Stomach (tissue), 4 donors: ENCODE measurements at regions not wholly inside any gene's neighbourhood (a gene's known extent, or its start where the extent isn't known, plus 50 kb on each side); places are given as distances from the start of the nearest gene placed in this dataset.

Source experiments
- CTCF ChIP-seq, 7 experiments: fragments of 450-650 bp in 4 of 7; fragments of 200-600 bp in 3 of 7; sonication (generic) in 3 of 7; IDR thresholded peaks; one replicate each; pipeline ENCODE4 v1.5.1; 2016 to 2019; ENCODE audit warnings: antibody characterized with exemption in 7 of 7, control low read depth in 2 of 7, mild to moderate bottlenecking in 1 of 7
- EP300 ChIP-seq: sonication (generic); formaldehyde crosslinking; IDR thresholded peaks from one replicate; pipeline ENCODE4 v1.6.1; 2017; ENCODE audit warnings: antibody characterized with exemption
- POLR2A ChIP-seq, 4 donors: fragments of 450-650 bp; IDR thresholded peaks; one replicate each; pipeline ENCODE4 v1.6.1; 2016; ENCODE audit warnings: antibody characterized with exemption in 4 of 4, control low read depth in 2 of 4, mild to moderate bottlenecking in 1 of 4, moderate library complexity in 1 of 4
- POLR2AphosphoS5 ChIP-seq, 3 donors: sonication (generic); formaldehyde crosslinking; IDR thresholded peaks; one replicate each; pipeline ENCODE4 v1.6.1; 2016; ENCODE audit warnings: antibody characterized with exemption in 3 of 3

GRCh38 chr4:111847296-111848008 lies 297.8 kb upstream of the FAM241A start:
- TF ChIP-seq CTCF (IDR thresholded peaks at IDR 0.05): no peak
- TF ChIP-seq POLR2A (IDR thresholded peaks at IDR 0.05): no peak
- TF ChIP-seq EP300: no peak
- no peak for TF ChIP-seq POLR2AphosphoS5 (IDR thresholded peaks at IDR 0.05)
